B cell (primary cell): ENCODE measurements at regions not wholly inside any gene's neighbourhood (a gene's known extent, or its start where the extent isn't known, plus 50 kb on each side); places are given as distances from the start of the nearest gene placed in this dataset.

ENCODE experiments used
- ATAC-seq: fragments of 200-7000 bp; cut with Tn5 transposase; one replicate; pipeline ENCODE4 v1.10.0; 2021; ENCODE audit warnings: low read depth, mild to moderate bottlenecking, moderate number of reproducible peaks, moderate library complexity
- CTCF ChIA-PET: fragments of 350-600 bp; sonication (Branson Sonifier 250); formaldehyde crosslinking; loops from one replicate; lab custom pipeline; 2021; ENCODE audit warnings: antibody characterized with exemption, inconsistent platforms; lab: Charles Lee
- POLR2A ChIA-PET: fragments of 350-600 bp; sonication (Branson Sonifier 250); formaldehyde crosslinking; loops from one replicate; lab custom pipeline; 2021; ENCODE audit warnings: antibody characterized with exemption; lab: Charles Lee
- DNase-seq: peaks from one replicate; pipeline ENCODE4 v3.0.0; 2013
- H2AFZ ChIP-seq: 2 replicates; pipeline ENCODE4 v1.6.1; 2012; ENCODE audit warnings: mild to moderate bottlenecking, low read depth, low read length; ENCODE audit not compliant: insufficient read depth, poor library complexity, severe bottlenecking
- H3K27ac ChIP-seq, 2 donors: 1 replicate in 1 of 2; 2 replicates in 1 of 2; pipeline ENCODE4 v1.5.1; 2012 to 2013; ENCODE audit warnings: low read length in 2 of 2, mild to moderate bottlenecking in 2 of 2, moderate library complexity in 1 of 2
- H3K27me3 ChIP-seq, 4 experiments: fragments of 200-600 bp in 1 of 4; sonication (generic) in 1 of 4; replicated peaks in 1 of 4; 1 replicate in 2 of 4; 2 replicates in 2 of 4; pipeline versions ENCODE4 v1.6.1 to v1.7.0; 2013 to 2016; ENCODE audit warnings: low read length in 3 of 4, mild to moderate bottlenecking in 2 of 4, mixed read lengths in 1 of 4, moderate library complexity in 1 of 4; ENCODE audit not compliant: insufficient read depth in 4 of 4, control insufficient read depth in 3 of 4; ENCODE audit errors: control extremely low read depth in 1 of 4
- H3K36me3 ChIP-seq, 2 experiments: replicated peaks in 1 of 2; 1 replicate in 1 of 2; 2 replicates in 1 of 2; pipeline versions ENCODE4 v1.6.1 to v1.7.1; 2013; ENCODE audit warnings: low read length in 1 of 2; ENCODE audit not compliant: insufficient read depth in 2 of 2, control insufficient read depth in 1 of 2; ENCODE audit errors: control extremely low read depth in 1 of 2, extremely low read depth in 1 of 2
- H3K4me1 ChIP-seq, 2 donors: fragments of 200-600 bp in 1 of 2; sonication (generic) in 1 of 2; 1 replicate in 1 of 2; 2 replicates in 1 of 2; pipeline versions ENCODE4 v1.5.1 to v1.6.1; 2013 to 2017; ENCODE audit warnings: low read length in 2 of 2; ENCODE audit not compliant: control insufficient read depth in 2 of 2, insufficient read depth in 2 of 2
- H3K4me2 ChIP-seq: replicated peaks from 2 replicates; pipeline ENCODE3; 2012; ENCODE audit warnings: mild to moderate bottlenecking, low read depth, low read length; ENCODE audit not compliant: poor library complexity, severe bottlenecking
- H3K4me3 ChIP-seq, 5 experiments: fragments of 200-600 bp in 1 of 5; sonication (generic) in 1 of 5; 1 replicate in 3 of 5; 2 replicates in 2 of 5; pipeline versions ENCODE4 v1.5.1 to v1.7.0; 2011 to 2016; ENCODE audit warnings: low read length in 4 of 5, mild to moderate bottlenecking in 4 of 5, low read depth in 2 of 5, control low read depth in 1 of 5, moderate library complexity in 1 of 5; ENCODE audit not compliant: insufficient read depth in 1 of 5; ENCODE audit errors: control extremely low read depth in 1 of 5, extremely low read depth in 1 of 5
- H3K79me2 ChIP-seq: fragments of 200-600 bp; sonication (generic); one replicate; pipeline ENCODE4 v1.6.0; 2016; ENCODE audit warnings: low read length; ENCODE audit not compliant: control insufficient read depth, insufficient read depth
- H3K9ac ChIP-seq: fragments of 200-600 bp; sonication (generic); 2 replicates; pipeline ENCODE4 v1.6.1; 2017; ENCODE audit warnings: mild to moderate bottlenecking, low read length, moderate library complexity
- H3K9me3 ChIP-seq, 3 donors: one replicate each; pipeline versions ENCODE4 v1.6.1 to v1.7.1; 2013; ENCODE audit warnings: low read length in 2 of 3; ENCODE audit not compliant: control insufficient read depth in 2 of 3, insufficient read depth in 1 of 3; ENCODE audit errors: control extremely low read depth in 1 of 3
- H4K20me1 ChIP-seq: 2 replicates; pipeline ENCODE4 v1.6.0; 2012; ENCODE audit warnings: mild to moderate bottlenecking, low read length; ENCODE audit not compliant: insufficient read depth, control insufficient read depth, poor library complexity, severe bottlenecking
- H3K27ac Mint-ChIP-seq: one replicate; pipeline ENCODE4 v1.8.0; 2021; ENCODE audit warnings: mixed read lengths
- H3K27me3 Mint-ChIP-seq: one replicate; pipeline ENCODE4 v1.8.0; 2021; ENCODE audit warnings: mixed read lengths
- H3K4me1 Mint-ChIP-seq: one replicate; pipeline ENCODE4 v1.8.0; 2021; ENCODE audit warnings: mixed read lengths
- H3K4me3 Mint-ChIP-seq: one replicate; pipeline ENCODE4 v1.8.0; 2021; ENCODE audit warnings: mixed read lengths
- H3K9me3 Mint-ChIP-seq: one replicate; pipeline ENCODE4 v1.8.0; 2022; ENCODE audit warnings: mixed read lengths; ENCODE audit not compliant: insufficient read depth
- EZH2 ChIP-seq: IDR thresholded peaks from 2 replicates; pipeline ENCODE4 v1.6.1; 2012; ENCODE audit warnings: borderline replicate concordance, low read depth, mild to moderate bottlenecking, moderate library complexity, low read length; ENCODE audit not compliant: insufficient read depth, poor library complexity, severe bottlenecking
- WGBS: methylation state at CpG from one replicate; pipeline ENCODE4 v1.1.5; 2013; ENCODE audit warnings: missing lambda C conversion rate; ENCODE audit not compliant: insufficient coverage; 5-methylcytosine and 5-hydroxymethylcytosine counted together
- intact Hi-C: fragments of 100-400 bp; cut with micrococcal nuclease; formaldehyde crosslinking; loops from one replicate; pipeline ENCODE4 v1.10.0; 2022
- TF ChIP-seq, protein P1 (sequence below): fragments of 200-600 bp; IDR thresholded peaks from one replicate; pipeline ENCODE4 v1.8.0; 2022; ENCODE audit warnings: antibody characterized with exemption, mild to moderate bottlenecking

DNA sequence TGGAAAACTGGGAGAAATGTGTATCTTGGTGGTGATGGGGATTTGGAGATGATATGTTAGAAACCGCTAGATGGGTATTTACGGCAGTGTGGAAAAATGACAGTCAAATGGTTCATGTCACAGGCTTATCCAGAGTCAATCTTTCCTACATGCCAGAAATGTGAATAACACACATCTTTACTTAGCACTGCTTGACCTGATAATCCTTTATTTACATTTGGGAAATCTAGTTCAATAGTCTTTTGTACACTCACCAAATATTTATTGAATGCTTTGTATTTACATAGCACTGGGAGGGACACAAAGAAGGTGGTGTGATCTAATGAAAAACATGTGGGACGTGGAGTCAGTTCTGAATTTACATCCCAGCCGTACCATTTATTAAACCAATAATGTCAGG is 208.2 kb downstream of the DIO2 start:
- H3K9me3 ChIP-seq: peaks cover 0 to 4% (median 1%) of the 10 kb centered on the region in 3 donors
- Mint-ChIP-seq H3K27me3 (no peaks in the 10 kb centered on the region), H3K9me3 (peaks cover 6% of the 10 kb centered on the region), H3K27ac (no peak overlapping the region), H3K4me1 (no peaks in the 10 kb centered on the region), H3K4me3 (no peak overlapping the region)
- H3K9ac ChIP-seq: no peak overlapping the region
- ATAC-seq (no peak), DNase-seq (no peak)
- ChIA-PET CTCF (no interaction called here), POLR2A (no interaction called here)
- no peaks in the 10 kb centered on the region for H4K20me1 ChIP-seq
- H3K4me1 ChIP-seq: no peaks in the 10 kb centered on the region
- no peaks in the 10 kb centered on the region for H3K36me3 ChIP-seq
- no peaks in the 10 kb centered on the region for H3K27me3 ChIP-seq
- H3K79me2 ChIP-seq: no peaks in the 10 kb centered on the region
- intact Hi-C loops: no loop called here
- H2AFZ ChIP-seq: no peak overlapping the region
- no peak overlapping the region for H3K27ac ChIP-seq
- no CpG with 5 or more reads among the region's 4 CpGs for WGBS
- no peak overlapping the region for H3K4me2 ChIP-seq
- TF ChIP-seq EZH2: no peak
- TF ChIP-seq, protein P1, sequence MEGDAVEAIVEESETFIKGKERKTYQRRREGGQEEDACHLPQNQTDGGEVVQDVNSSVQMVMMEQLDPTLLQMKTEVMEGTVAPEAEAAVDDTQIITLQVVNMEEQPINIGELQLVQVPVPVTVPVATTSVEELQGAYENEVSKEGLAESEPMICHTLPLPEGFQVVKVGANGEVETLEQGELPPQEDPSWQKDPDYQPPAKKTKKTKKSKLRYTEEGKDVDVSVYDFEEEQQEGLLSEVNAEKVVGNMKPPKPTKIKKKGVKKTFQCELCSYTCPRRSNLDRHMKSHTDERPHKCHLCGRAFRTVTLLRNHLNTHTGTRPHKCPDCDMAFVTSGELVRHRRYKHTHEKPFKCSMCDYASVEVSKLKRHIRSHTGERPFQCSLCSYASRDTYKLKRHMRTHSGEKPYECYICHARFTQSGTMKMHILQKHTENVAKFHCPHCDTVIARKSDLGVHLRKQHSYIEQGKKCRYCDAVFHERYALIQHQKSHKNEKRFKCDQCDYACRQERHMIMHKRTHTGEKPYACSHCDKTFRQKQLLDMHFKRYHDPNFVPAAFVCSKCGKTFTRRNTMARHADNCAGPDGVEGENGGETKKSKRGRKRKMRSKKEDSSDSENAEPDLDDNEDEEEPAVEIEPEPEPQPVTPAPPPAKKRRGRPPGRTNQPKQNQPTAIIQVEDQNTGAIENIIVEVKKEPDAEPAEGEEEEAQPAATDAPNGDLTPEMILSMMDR: no peak
- H3K4me3 ChIP-seq: no peak overlapping the region

DNA sequence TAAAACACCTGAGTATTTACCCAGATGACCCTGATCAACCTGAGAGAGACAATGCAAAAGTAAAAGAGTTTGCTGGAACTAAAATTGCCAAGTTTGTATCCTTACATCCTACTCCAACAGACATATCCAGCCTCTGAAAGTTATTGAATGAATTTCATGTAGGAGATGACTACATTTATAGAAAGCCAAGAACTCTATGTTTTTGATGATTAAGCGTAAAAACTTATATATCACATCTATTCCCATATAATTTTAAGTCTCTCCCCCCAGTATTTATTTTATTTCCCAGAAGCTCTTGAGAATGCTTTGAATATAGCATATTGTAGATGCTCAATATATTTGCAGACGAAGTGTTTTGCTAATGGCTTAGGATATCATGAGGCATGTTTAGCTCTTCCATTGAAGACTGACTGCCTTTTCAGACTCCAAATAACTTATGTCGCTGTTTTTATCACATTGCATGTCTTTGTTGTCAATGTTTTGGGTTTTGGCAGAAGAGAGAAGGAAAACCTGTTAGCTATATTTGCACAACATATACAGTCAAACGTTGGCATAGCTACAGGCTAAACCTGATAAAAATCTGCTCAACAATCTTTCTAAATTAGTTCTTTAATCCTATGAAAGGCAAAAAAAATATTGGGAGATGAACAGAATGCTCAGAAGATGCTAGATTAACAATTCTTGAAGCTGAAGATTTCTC is 213.6 kb downstream of the DIO2 start:
- Histone ChIP-seq H3K9me3 (peaks cover 0 to 7% (median 0%) of the 10 kb centered on the region in 3 donors), H3K4me2 (no peak overlapping the region), H3K9ac (no peak overlapping the region), H3K4me1 (no peaks in the 10 kb centered on the region), H4K20me1 (no peaks in the 10 kb centered on the region), H3K27me3 (no peaks in the 10 kb centered on the region), H2AFZ (no peak overlapping the region), H3K79me2 (no peaks in the 10 kb centered on the region), H3K4me3 (no peak overlapping the region), H3K36me3 (no peaks in the 10 kb centered on the region), H3K27ac (no peak overlapping the region)
- no peak for ATAC-seq
- ChIA-PET POLR2A (no interaction called here), CTCF (no interaction called here)
- peaks cover 5% of the 10 kb centered on the region for H3K9me3 Mint-ChIP-seq
- H3K4me1 Mint-ChIP-seq: no peaks in the 10 kb centered on the region
- no CpG with 5 or more reads among the region's 4 CpGs for WGBS
- H3K4me3 Mint-ChIP-seq: no peak overlapping the region
- H3K27ac Mint-ChIP-seq: no peak overlapping the region
- DNase-seq: no peak
- intact Hi-C loops: no loop called here
- H3K27me3 Mint-ChIP-seq: no peaks in the 10 kb centered on the region
- TF ChIP-seq EZH2: no peak
- TF ChIP-seq, protein P1: no peak
